Natural killer cell (primary cell): ENCODE measurements at regions not wholly inside any gene's neighbourhood (a gene's known extent, or its start where the extent isn't known, plus 50 kb on each side); places are given as distances from the start of the nearest gene placed in this dataset.

Source experiments
- ATAC-seq, 3 donors: fragments of 150-1000 bp in 2 of 3; fragments of 200-7000 bp in 1 of 3; cut with Tn5 transposase; 1 replicate in 1 of 3; 2 replicates in 2 of 3; pipeline ENCODE4 v1.10.0; 2021; ENCODE audit warnings: mild to moderate bottlenecking in 2 of 3, moderate library complexity in 2 of 3
- DNase-seq, 2 donors: peaks; one replicate each; pipeline versions ENCODE4 v3.0.0 to v3.0.0-alpha.2; 2013 to 2021; ENCODE audit warnings: mixed read lengths in 1 of 2
- H3K27ac ChIP-seq: one replicate; pipeline ENCODE4 v1.5.1; 2013; ENCODE audit warnings: mild to moderate bottlenecking, low read length
- H3K27me3 ChIP-seq: one replicate; pipeline ENCODE4 v1.6.1; 2013; ENCODE audit warnings: low read length; ENCODE audit not compliant: control insufficient read depth, insufficient read depth
- H3K36me3 ChIP-seq: one replicate; pipeline ENCODE4 v1.6.1; 2013; ENCODE audit warnings: low read length; ENCODE audit not compliant: control insufficient read depth, insufficient read depth
- H3K4me1 ChIP-seq: one replicate; pipeline ENCODE4 v1.6.1; 2013; ENCODE audit warnings: low read length; ENCODE audit not compliant: control insufficient read depth, insufficient read depth
- H3K4me3 ChIP-seq: one replicate; pipeline ENCODE4 v1.5.1; 2013; ENCODE audit warnings: low read length
- H3K9me3 ChIP-seq: one replicate; pipeline ENCODE4 v1.6.1; 2013; ENCODE audit warnings: low read length; ENCODE audit not compliant: control insufficient read depth, insufficient read depth
- H3K27ac Mint-ChIP-seq, 2 donors: one replicate each; pipeline ENCODE4 v1.8.0; 2022; ENCODE audit warnings: mild to moderate bottlenecking in 2 of 2, mixed read lengths in 2 of 2, moderate library complexity in 1 of 2
- H3K27me3 Mint-ChIP-seq, 2 donors: one replicate each; pipeline ENCODE4 v1.8.0; 2022; ENCODE audit warnings: low read depth in 2 of 2, mixed read lengths in 2 of 2
- H3K36me3 Mint-ChIP-seq: one replicate; pipeline ENCODE4 v1.8.0; 2022; ENCODE audit warnings: mixed read lengths
- H3K4me1 Mint-ChIP-seq, 2 donors: one replicate each; pipeline ENCODE4 v1.8.0; 2022; ENCODE audit warnings: mixed read lengths in 2 of 2
- H3K4me3 Mint-ChIP-seq: one replicate; pipeline ENCODE4 v1.8.0; 2022; ENCODE audit warnings: mild to moderate bottlenecking, moderate library complexity, mixed read lengths
- H3K9me3 Mint-ChIP-seq, 2 donors: one replicate each; pipeline ENCODE4 v1.8.0; 2022; ENCODE audit warnings: mixed read lengths in 2 of 2
- WGBS: methylation state at CpG from one replicate; pipeline ENCODE4 v1.1.7; 2013; ENCODE audit warnings: missing lambda C conversion rate; ENCODE audit not compliant: insufficient coverage; 5-methylcytosine and 5-hydroxymethylcytosine counted together
- intact Hi-C: fragments of 100-400 bp; cut with micrococcal nuclease; formaldehyde crosslinking; loops from one replicate; pipeline ENCODE4 v1.14.2; 2022
- TF ChIP-seq, protein P1 (sequence below): fragments of 200-600 bp; IDR thresholded peaks from one replicate; pipeline ENCODE4 v1.8.0; 2022; ENCODE audit warnings: antibody characterized with exemption

DNA sequence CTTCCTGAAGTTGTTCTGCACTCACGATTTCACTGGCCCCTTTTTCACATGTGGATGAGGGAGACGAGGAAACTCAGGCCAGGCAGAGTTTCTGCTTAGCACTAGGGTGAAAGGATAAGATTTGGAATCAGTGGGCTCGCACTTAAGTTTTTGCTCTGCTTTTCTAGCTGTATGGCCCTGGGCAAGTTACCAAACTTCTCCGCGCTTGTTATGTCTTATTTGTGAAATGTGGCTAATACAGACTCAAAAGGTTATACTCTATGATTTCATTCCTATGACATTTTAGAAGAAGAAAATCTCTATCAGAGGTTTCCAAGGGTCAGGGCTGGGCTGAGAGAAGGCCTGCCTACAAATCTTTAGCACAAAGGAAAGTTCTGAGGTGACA is 191.9 kb upstream of the LRIG1 start:
- TF ChIP-seq, protein P1, sequence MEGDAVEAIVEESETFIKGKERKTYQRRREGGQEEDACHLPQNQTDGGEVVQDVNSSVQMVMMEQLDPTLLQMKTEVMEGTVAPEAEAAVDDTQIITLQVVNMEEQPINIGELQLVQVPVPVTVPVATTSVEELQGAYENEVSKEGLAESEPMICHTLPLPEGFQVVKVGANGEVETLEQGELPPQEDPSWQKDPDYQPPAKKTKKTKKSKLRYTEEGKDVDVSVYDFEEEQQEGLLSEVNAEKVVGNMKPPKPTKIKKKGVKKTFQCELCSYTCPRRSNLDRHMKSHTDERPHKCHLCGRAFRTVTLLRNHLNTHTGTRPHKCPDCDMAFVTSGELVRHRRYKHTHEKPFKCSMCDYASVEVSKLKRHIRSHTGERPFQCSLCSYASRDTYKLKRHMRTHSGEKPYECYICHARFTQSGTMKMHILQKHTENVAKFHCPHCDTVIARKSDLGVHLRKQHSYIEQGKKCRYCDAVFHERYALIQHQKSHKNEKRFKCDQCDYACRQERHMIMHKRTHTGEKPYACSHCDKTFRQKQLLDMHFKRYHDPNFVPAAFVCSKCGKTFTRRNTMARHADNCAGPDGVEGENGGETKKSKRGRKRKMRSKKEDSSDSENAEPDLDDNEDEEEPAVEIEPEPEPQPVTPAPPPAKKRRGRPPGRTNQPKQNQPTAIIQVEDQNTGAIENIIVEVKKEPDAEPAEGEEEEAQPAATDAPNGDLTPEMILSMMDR, result no peak
- intact Hi-C loops, result no loop called here
- Histone ChIP-seq H3K27ac (no peak overlapping the region), H3K36me3 (no peaks in the 10 kb centered on the region), H3K4me1 (no peaks in the 10 kb centered on the region), H3K9me3 (no peaks in the 10 kb centered on the region), H3K4me3 (no peak overlapping the region), H3K27me3 (no peaks in the 10 kb centered on the region)
- H3K27me3 Mint-ChIP-seq, result peaks cover 0 to 14% of the 10 kb centered on the region in 2 donors
- H3K4me3 Mint-ChIP-seq, result no peak overlapping the region
- no peaks in the 10 kb centered on the region for H3K9me3 Mint-ChIP-seq
- 75% methylated on average over 3 of the region's 5 CpGs for WGBS
- ATAC-seq (no peak), DNase-seq (no peak)
- H3K27ac Mint-ChIP-seq, result no peak overlapping the region
- H3K36me3 Mint-ChIP-seq, result no peaks in the 10 kb centered on the region
- no peaks in the 10 kb centered on the region for H3K4me1 Mint-ChIP-seq

DNA sequence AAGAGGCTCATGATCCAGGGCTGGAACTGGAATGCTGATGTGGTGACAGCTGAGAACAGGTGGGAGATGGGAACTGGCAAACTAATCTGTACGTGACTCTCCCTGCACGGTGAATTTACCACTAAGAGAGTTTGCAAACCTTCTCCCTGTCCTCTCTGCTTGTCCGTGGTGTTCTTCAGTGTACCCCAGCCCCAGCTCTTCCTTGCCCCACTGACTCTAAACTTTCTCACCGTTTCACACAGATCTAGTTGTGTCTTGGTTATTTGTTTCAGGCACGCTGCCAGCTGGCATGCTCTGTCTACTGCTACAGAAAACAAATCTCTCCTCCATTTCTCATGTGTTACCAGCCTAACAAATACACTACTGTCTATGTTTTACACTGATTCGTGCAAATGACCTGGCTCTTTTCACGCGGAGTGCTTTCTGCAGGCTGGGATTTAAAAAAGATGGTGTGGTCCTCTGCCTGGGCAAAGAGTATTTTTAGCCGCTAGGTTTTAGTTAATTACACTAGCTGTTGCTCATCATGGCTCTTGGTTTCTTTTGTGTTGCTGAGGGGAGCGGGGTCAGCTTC is 192.7 kb upstream of the LRIG1 start:
- Mint-ChIP-seq H3K4me3 (no peak overlapping the region), H3K27ac (no peak overlapping the region), H3K4me1 (no peaks in the 10 kb centered on the region), H3K9me3 (no peaks in the 10 kb centered on the region), H3K27me3 (peaks cover 6 to 14% of the 10 kb centered on the region in 2 donors), H3K36me3 (no peaks in the 10 kb centered on the region)
- Histone ChIP-seq H3K27ac (no peak overlapping the region), H3K4me3 (no peak overlapping the region), H3K4me1 (no peaks in the 10 kb centered on the region), H3K9me3 (no peaks in the 10 kb centered on the region), H3K36me3 (no peaks in the 10 kb centered on the region), H3K27me3 (no peaks in the 10 kb centered on the region)
- WGBS, result 87% methylated on average over 10 of the region's 10 CpGs
- ATAC-seq, result no peak
- DNase-seq, result no peak
- intact Hi-C loops, result no loop called here
- TF ChIP-seq, protein P1, result no peak

DNA sequence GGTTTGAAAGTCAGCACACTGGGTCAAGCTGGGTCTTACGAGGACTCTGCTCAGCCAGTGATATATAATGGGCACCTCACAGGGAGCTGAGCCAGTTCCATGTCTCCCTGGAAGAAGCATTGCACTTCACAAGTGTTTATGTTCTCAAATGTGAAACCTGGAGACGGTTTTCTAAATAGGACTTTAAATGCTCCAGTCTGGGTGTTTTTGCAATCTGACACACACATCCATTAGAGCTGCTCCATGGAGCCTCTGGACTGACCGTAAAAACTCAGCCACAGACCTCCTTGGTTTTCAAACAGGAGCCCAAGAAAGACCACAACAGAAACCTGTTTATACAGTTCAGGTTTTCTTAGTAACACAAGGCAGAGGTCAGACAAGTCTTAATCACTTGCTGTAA is 201.3 kb upstream of the LRIG1 start:
- H3K9me3 Mint-ChIP-seq, result no peaks in the 10 kb centered on the region
- H3K4me3 ChIP-seq, result no peak overlapping the region
- DNase-seq (no peak), ATAC-seq (no peak)
- 80% methylated on average over 3 of the region's 3 CpGs for WGBS
- intact Hi-C loops, result no loop called here
- H3K4me1 Mint-ChIP-seq, result no peaks in the 10 kb centered on the region
- peaks cover 3 to 20% of the 10 kb centered on the region in 2 donors for H3K27me3 Mint-ChIP-seq
- no peak overlapping the region for H3K27ac ChIP-seq
- no peaks in the 10 kb centered on the region for H3K27me3 ChIP-seq
- no peaks in the 10 kb centered on the region for H3K36me3 ChIP-seq
- H3K4me1 ChIP-seq, result no peaks in the 10 kb centered on the region
- TF ChIP-seq, protein P1, result no peak
- no peaks in the 10 kb centered on the region for H3K36me3 Mint-ChIP-seq
- H3K9me3 ChIP-seq, result no peaks in the 10 kb centered on the region
- H3K4me3 Mint-ChIP-seq, result no peak overlapping the region
- H3K27ac Mint-ChIP-seq, result no peak overlapping the region

DNA sequence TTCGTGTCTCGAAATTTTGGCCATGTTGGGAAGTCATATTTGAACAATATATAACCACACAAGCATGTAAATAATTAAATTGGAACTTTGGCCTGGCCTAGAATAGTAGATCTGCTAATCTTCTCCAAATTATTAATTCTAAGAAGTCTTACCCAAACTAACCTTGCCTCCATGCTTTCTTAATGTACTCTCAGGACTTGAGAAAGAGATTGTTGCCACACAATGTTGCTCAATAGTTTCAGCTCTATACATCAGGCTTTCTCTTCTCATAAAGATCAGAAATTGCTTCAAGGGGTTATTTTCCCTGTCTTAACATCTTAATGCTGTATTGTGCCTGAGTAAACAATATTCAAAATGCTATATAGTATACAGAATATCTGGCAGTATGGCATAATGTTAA is 202.7 kb upstream of the LRIG1 start:
- WGBS, result no CpG with 5 or more reads among the region's 2 CpGs
- ATAC-seq, result no peak
- Mint-ChIP-seq H3K27me3 (peaks cover 6 to 14% of the 10 kb centered on the region in 2 donors), H3K4me1 (no peaks in the 10 kb centered on the region), H3K27ac (no peak overlapping the region), H3K4me3 (no peak overlapping the region), H3K36me3 (no peaks in the 10 kb centered on the region), H3K9me3 (no peaks in the 10 kb centered on the region)
- Histone ChIP-seq H3K27ac (no peak overlapping the region), H3K4me3 (no peak overlapping the region), H3K9me3 (no peaks in the 10 kb centered on the region), H3K4me1 (no peaks in the 10 kb centered on the region), H3K36me3 (no peaks in the 10 kb centered on the region), H3K27me3 (no peaks in the 10 kb centered on the region)
- DNase-seq, result no peak
- intact Hi-C loops, result no loop called here
- TF ChIP-seq, protein P1, result no peak
